Stimulated activated CD4-positive, alpha-beta T cell treated with anti-CD3 and anti-CD28 coated beads, Interleukin-2, amount 100 ng/mL, for 24 hours (primary cell): ENCODE measurements at regions not wholly inside any gene's neighbourhood (a gene's known extent, or its start where the extent isn't known, plus 50 kb on each side); places are given as distances from the start of the nearest gene placed in this dataset.
"Not testable (repeated sequence)": the region's sequence is repeated elsewhere in the genome, so short reads cannot be mapped to it uniquely, and the experiment has no call there.

Experiments used
- DNase-seq, 2 donors: peaks; one replicate each; pipeline ENCODE4 v3.0.0-alpha.2; 2020

DNA sequence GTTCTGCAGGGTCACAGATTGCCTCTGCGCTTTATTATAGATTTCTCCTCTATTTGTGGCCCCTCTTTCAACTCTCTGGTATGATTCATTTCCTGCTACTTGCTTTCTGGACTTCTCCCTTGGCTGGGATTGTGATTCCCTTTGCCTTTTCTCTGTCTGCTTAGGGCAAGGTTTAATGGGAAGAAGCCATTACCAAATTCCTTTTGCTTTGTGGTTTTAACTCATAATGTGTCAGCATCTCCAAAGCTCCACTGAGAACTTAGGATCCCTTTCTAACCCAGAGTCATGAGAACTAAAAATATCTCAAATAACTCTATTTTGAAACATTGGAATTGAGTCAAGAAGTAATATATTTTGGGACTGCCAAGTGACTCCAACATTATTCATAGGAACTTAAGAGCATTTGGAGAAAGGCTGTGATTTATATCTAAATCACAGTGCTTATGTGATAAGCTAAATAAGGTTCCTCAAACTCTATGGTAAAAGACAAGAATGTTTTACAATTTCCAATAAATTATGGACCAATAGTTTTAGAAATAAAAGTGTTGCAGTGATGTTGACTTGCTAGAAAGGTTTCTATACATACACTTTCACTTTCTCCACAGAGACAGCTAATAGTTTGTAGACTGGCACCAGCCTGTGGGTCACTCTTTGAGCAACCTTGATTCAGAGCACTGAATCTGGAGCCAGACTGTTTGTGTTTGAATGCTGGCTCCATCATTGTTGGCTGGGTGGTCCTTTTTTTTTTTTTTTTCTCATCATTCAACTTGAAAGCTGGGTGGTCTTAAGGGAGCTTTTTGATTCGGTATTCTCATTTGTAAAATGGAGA lies 93.9 kb downstream of the DACT1 start:
- DNase-seq = no peak

DNA sequence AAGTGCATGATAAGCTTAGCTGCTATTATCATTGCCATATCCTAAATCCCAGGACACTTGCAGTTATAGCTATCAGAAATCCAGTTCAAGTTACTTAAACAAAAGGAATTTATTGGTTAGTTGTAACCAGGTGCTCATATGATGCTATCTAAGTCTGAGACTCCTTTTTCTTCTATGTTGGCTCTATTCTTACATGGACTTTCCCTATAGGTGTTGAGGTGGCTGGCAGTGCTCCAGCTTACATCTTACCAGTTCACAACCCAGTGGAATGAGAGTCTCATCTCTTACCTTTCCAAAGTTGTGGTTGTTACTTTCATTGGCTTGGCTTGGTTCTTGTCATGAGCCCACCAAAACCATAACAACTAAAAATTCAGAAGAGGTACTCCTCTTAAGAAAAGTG lies 94.6 kb downstream of the DACT1 start:
- DNase-seq = peak in 1 of 2 donors; percentile 22

DNA sequence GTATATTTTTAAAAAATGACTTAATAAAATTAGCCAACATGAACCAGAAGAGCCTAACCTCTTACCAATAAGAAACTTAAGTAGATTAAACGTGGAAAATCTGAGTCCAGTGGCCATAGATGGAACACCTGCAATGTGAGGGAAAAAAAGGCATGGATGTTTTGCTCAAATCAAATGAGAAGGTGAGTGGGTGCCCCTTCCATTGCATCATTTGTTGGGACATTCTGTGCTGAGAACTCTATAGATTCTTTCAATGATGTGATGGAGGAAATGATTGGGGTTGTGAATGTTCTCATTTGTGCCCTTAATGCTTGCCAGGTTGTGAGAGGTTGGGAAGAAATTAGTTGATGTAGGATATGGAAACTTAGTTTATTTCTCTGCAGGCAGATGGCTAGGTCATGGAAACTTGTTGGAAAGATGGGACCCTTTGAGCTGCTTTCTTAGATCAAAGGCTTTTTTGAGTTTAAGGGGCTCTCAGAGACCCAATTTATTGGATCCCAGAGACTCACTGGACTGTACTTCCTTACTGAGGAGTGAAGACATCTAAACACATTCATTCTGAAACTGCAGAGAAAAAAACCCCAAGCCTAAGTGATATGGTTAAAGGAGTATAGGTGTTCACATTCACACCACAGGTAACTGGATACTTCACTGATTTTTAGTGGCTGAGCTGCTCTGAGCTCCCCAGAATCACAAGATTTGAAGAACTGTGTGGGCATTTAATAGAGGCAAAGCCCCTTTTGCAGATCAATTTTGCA lies 95.9 kb downstream of the DACT1 start:
- peak in 1 of 2 donors; percentile 13 for DNase-seq

DNA sequence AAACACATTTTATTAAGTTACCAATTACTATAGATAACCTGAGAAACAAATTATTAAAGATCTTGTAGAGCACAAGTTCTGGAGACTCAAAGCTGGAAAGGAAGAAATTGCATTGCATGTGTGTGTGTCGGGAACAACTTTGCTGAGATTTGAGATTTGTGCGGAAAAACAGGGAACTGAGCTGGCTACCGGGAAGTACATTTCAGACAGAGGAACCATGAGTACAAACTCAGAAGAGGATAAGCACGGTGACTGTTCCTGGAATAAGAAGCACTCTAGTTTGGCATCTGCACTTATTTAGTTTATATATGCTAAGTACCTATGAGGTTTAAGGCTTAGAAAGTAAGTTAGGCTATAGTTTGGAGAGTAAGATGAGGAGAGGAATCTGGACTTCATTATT lies 97.8 kb downstream of the DACT1 start:
- no peak for DNase-seq

DNA sequence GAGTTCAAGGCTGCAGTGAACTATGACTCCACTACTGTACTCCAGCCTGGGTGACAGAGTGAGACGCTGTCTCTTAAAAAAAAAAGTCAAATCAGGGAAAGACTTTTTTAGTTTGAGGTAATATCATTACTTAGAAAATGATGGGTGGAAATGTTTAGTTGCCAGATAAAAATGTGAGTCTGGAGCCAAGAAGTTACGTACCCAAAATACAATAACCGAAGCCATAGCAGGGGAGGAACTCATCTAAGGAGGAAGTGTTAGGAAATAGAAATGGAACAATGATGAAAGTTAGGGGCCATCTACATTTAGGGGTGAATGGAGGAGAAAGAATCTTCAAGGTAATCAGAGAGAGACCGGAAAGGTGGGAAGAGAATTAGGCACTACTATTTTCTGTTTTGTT lies 98.8 kb downstream of the DACT1 start:
- no peak for DNase-seq

DNA sequence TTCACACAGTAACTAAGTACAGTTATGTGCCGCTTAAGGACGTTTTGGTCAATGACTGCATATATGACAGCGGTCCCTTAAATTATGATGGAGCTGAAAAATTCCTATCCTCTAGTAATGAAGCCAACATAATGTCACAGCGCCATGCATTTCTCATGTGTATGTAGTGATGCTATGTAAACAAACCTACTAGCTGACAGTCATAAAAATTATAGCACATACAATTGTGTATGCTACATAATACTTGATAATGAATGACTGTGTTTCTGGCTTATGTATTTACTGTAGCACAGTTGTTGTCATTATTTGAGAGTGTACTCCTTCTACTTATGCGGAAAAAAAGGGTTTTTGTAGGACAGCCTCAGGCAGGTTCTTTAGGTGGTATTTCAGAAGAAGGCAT lies 99.7 kb downstream of the DACT1 start:
- DNase-seq = no peak

DNA sequence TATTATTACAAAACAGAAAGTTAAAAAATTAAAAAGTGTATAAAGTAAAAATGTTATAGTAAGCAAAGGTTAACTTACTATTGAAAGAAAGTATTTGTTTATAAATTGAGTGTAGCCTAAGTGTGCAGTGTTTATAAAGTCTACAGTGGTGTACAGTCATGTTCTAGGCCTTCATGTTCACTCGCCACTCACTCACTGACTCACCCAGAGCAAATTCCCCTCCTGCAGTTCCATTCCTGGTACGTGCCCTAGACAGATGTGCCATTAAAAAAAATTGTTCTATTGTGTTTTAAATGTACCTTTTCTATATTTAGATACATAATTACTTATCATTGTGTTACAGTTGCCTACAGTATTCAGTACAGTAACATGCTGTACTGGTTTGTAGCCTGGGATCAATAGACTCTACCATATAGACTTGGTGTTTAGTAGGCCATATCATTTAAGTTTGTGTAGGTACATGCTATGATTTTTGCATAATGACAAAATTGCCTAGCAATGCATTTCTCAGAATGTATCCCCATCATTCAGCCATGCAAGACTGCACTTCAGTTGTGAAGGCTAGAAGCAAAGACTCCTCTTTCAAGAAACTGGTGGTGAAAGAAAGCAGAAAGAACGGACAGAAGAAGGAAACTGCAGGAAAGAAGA lies 100.6 kb downstream of the DACT1 start:
- DNase-seq = no peak

DNA sequence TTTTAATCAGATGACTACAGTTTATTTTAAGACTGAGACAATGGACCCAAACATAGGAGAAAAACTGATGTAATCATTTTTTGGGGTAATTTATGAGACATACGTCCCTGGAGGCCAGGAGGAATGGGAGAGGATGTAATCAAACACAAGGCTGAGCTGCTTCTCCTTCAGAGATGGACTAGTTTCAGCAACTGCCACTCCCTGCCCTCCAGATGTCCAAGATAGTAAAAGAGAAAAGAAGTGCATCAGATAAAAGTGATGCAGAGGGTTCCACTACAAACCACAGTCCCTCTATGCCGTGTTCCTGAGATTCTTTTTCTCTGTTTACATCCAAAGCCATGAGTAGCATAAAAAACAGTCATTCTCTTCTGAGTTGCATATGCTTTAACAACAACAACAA lies 101.1 kb downstream of the DACT1 start:
- DNase-seq = no peak

DNA sequence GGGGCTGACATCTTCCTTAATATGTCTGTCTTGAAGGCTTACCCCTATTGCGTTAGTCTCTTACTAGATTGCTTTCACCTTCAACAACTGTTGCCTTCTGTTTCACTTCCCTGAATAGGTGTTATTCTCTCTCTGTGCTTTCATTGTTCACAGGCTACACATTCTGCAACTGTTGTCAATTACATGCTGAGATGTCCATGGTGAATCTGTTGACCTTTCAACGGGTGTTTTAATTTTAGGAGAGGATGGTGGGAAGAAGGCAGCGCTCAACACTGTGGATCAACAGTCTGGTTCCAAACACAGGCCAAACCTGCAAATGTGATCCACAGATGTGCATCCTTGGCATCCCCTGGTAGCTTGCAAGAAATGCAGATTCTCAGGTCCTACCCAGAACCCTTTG lies 101.9 kb downstream of the DACT1 start:
- no peak for DNase-seq

DNA sequence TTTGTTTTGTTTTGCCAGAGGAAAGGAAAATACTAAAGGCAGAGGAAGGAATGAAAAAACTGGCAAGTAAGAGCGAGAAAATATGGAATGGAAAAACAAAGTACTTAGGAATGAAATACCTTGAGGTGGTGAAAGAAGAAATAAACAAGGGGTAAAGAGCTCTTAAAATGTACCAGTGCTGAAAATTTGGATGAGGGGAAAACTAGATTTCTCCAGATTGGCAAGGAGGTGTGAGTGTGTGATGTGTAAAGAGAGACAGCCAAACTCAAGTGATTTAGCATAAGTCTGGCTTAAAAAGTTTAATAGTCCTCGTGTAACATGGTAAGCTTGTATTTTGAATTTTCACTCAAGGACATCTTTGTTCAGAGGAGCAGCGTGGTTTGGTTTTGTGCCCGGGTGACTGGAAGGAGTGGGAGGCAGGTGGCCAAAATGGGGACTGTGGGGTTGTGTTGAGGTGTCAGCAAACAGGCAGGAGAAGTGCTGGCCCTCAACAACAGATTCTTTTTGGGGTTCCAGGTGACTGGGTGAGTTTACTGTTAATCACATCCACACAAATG lies 102.7 kb downstream of the DACT1 start:
- no peak for DNase-seq

DNA sequence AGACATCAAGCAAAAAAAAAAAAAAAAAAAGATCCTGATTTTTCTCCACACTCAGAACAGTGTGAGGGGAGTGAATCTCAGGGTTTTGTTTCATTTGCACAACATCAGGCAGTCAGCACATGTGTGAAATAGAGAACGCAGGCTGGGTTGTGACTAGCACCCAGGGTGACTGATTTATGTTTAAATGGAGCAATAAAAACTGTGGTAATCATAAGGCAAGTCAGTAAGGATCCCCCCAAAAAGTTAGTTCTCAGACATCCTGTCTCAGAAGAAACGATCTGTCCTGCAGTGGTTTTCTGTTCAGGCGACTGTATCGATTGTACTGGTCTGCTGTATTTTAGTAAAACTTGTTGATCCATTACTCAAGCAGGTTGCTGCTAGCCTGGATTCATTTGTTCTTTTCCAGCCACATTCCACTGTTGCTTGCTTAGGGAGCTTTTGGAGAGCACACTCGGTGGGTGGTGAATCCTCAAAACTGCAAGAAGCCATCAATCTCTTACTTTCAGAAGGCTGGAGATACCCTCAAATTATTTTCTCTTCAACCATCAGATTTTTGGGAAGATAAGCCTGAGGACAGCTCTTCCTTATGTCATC lies 107.1 kb downstream of the DACT1 start:
- DNase-seq = no peak

DNA sequence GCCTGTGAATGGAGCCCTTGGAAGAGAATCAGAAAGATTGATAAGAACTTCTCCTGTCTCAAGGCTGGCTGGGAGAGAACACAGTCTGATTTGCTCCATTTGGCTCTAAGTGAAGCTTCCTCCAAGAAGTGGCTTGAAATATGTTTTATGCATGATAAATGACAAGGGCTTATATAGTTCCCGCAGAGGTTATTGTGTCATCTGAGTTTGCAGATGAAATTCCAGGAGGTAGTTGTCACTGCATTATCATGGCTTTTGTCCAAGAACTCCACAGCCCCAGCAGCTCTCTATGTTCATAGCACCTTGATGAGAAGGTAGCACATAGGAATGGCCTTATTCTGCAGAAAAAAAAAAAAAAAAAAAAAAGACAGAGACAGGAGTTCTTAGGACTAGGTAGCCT lies 108.5 kb downstream of the DACT1 start:
- DNase-seq = no peak

DNA sequence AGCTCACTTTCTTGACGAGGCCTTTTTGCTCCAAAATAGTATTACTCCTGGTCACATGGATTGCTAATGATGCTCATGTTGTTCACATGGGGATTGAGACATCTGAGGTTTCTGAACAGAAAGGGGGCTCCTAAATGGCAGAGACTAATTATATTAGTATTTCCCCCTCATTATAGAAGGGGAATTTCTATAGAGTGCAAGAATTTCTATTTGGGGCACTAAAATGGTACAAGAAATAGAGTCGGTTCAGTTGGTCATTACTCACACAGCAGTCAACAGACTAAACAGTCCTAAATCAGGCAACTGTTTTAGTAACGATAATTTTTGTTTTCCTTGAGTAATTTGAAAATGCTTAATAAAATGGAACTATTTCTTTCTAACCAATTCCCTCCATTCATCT lies 108.9 kb downstream of the DACT1 start:
- DNase-seq = no peak

DNA sequence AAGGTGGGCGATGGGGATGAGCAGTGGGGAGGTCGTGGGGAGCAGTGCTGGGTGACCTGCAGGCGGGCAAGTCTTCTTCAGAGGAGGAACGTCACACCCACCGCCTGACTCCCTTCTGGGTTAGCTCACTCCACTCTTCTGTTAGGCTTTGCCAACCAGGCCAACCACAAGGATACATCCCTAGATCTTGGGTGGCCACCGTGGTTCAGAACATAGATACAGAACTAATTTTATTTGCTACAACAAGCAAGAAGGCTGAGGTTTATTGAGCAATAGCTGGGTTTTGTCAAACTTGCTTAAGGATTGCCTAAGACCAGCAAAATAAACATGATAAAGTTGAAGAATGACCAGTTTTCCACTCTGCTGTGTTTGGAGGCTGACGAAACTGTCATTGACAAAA lies 109.4 kb downstream of the DACT1 start:
- DNase-seq = no peak

DNA sequence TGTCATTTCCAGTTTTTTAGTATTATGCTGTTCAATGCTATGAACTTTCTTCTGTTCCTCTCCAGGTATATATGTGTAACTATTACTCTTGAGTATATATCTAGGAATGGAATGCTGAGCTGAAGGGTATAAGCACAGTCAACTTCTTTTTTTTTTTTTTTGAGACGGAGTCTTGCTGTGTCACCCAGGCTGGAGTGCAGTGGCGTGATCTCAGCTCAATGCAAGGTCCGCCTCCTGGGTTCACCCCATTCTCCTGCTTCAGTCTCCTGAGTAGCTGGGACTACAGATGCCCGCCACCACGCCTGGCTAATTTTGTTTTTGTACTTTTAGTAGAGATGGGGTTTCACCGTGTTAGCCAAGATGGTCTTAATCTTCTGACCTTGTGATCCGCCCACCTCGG lies 110.5 kb downstream of the DACT1 start:
- DNase-seq = not testable (repeated sequence)

DNA sequence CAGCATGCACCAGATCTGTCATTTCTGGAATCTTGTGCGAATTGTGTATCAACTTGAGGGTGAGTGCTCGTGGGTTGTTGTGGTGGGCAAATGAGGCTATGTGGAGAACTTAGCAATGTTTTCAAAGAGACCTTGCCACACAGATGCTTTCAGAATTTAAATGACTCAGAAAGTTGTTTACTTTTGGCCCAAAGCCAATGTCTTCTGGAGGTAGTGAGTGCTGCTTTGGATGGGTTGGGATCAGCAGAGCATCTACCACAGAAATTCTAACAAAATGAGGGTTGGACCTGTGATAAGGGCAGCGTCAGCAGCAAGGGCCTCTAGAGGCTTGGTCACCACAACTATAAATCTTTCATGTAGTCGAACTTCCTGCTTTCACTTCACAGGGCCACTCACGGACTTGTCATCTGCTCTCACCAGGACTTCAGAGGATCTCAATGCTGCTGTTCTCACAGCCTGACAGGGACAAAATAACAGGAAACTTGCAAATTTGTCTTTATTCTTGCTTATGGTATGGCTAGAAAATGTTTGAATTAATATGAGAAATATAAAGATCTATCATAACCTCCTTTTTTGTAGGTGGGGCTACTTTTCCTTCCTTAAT lies 111.4 kb downstream of the DACT1 start:
- peak in 1 of 2 donors; percentile 8 for DNase-seq

DNA sequence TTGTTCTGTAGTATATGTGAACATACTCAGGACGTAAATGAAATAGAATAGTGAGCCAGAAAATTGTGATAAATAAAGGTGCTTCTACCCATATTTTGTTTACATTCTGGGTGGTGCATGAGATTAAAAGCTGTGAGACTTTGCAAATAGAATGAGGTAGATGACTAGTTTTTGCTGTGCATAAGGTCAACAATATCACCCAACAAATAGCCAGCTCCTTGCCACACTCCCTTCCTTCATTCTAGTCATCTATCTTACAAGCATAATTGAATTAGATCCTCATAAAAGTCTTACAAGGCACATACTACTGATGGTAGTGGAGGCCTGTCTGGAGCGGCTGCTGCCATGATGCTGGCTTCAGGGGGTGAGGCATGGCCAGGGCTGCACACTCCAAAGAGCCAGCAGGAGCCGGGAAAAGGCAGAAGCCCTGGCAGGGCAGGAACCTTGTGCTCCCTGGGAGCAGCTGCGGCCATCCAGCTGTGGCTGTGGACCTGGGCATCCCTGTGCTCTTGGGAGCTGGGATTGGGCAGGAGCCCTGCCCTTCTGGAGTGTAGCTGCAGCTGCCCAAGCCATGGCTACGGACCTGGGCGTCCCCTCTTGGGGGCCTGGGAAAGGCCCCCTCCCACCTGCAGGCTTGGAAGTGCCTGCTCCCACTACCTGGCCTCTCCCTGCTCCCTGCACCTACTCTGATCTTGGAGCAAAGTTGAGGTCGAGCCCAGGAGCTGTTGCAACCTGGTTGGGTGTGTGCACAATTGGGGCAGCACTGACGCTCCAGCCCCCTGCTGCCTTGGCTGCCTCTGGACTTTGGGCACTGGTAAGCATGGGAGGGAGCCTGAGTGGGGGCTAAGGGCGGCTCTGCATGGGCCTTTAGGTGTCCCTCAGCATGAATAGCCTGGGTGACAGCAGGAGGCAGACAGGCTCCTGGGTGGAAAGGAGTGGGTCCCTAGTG lies 112.8 kb downstream of the DACT1 start:
- DNase-seq = no peak

DNA sequence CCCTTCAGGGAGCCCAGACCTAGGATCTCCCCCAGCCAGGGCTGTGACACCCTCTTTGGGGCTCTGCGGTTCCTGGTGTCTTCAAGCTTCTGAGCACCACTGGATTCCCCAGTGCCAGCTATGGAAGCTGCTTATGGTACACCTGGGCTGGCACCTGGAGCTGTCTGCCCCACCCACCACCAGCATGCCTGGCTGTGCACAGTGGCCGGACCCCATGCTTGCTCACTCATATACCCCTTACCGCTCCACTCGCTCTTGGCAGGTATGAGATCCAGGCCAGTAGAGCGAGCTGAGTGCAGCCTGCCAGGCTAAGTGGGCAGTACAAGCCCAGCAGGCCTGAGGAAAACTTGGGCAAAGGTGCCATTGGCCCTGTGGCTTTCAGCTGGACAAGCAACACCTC lies 114.0 kb downstream of the DACT1 start:
- no peak for DNase-seq

DNA sequence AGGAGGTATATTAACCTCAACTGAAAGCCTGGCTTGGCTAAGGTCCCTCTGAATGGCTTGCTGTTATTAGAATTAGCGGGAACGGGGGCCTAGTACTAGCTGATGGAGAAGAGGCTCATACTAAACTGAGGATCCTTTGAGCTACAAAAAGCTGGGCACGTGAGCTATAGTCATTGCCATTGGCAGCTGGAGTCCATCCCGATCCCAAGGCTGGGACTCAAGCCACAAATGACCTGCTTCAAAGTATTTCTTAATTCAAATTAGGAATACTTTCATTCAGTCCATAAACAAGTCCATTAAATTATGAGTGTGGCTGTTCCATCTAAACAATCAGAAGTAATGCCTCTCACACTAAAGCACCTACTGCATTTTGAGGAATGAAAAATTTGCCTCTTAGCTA lies 114.5 kb downstream of the DACT1 start:
- DNase-seq = no peak

DNA sequence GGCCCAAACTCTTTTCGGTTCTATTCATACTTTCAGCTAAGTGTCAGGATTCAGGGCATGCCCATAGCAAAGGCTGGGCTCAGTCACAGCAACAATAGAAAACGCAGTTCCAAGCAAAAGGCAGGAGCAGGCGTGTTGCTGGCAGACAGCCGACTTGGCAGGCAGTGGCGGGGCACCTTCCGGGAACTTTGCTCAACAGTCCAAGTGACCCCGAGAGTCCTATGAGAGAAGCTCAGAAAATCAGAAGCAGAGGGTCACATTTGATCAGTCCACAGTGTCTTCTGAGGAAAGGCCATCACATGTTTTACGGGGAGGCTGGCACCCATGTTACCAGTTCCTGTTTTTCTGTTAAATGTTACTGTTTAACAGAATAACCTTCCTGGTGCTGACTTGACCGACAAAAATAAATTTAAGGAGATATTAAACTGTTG lies 115.0 kb downstream of the DACT1 start:
- DNase-seq = no peak
